IMR-90 (cell line): ENCODE measurements at regions not wholly inside any gene's neighbourhood (a gene's known extent, or its start where the extent isn't known, plus 50 kb on each side); places are given as distances from the start of the nearest gene placed in this dataset.
A peak's percentile ranks its signal among the peaks of the same experiment; 100 is the strongest.

Experiments
- ATAC-seq: fragments of 200-7000 bp; cut with Tn5 transposase; 2 replicates; pipeline ENCODE4 v1.9.1; 2020; ENCODE audit warnings: low read depth, mild to moderate bottlenecking, moderate library complexity
- BruUV-seq: library from RNA; stranded (reverse); fragments of 400-500 nt; replicated peaks from 2 replicates; lab custom pipeline; 2021; lab: Mats Ljungman, UMichigan
- CTCF ChIA-PET: fragments of 300-600 bp; formaldehyde crosslinking; extraction: SDS; loops from one replicate; lab custom pipeline; 2021; ENCODE audit warnings: antibody characterized with exemption; lab: Yijun Ruan, JAX
- POLR2A ChIA-PET: fragments of 300-600 bp; sonication (Branson Sonifier 250); formaldehyde crosslinking; loops from one replicate; lab custom pipeline; 2022; ENCODE audit warnings: antibody characterized with exemption; ENCODE audit not compliant: unreplicated experiment; lab: Charles Lee
- DNase-seq: peaks from one replicate; pipeline ENCODE4 v3.0.0; 2013
- H2AFZ ChIP-seq: replicated peaks from 2 replicates; pipeline ENCODE3; 2013; ENCODE audit warnings: low read length, mild to moderate bottlenecking; ENCODE audit not compliant: poor library complexity
- H2AK5ac ChIP-seq: 2 replicates; pipeline ENCODE4 v1.6.1; 2013; ENCODE audit warnings: low read depth, low read length, inconsistent platforms
- H2AK9ac ChIP-seq: replicated peaks from 2 replicates; pipeline ENCODE3; 2013; ENCODE audit warnings: mild to moderate bottlenecking, low read depth, low read length, moderate library complexity; ENCODE audit not compliant: poor library complexity
- H2BK120ac ChIP-seq: 2 replicates; pipeline ENCODE4 v1.6.1; 2013; ENCODE audit warnings: low read depth, low read length, inconsistent platforms
- H2BK15ac ChIP-seq: 3 replicates; pipeline ENCODE4 v1.6.1; 2013; ENCODE audit warnings: low read depth, low read length, inconsistent platforms
- H2BK20ac ChIP-seq: 2 replicates; pipeline ENCODE4 v1.6.1; 2013; ENCODE audit warnings: low read depth, mild to moderate bottlenecking, inconsistent platforms, low read length, moderate library complexity
- H2BK5ac ChIP-seq: 2 replicates; pipeline ENCODE4 v1.6.1; 2013; ENCODE audit warnings: mild to moderate bottlenecking, low read depth, low read length, inconsistent platforms; ENCODE audit not compliant: poor library complexity, severe bottlenecking
- H3K14ac ChIP-seq: replicated peaks from 2 replicates; pipeline ENCODE4 v1.6.1; 2013; ENCODE audit warnings: low read depth, low read length, inconsistent platforms
- H3K18ac ChIP-seq: 2 replicates; pipeline ENCODE4 v1.6.1; 2013; ENCODE audit warnings: low read depth, low read length, control low read depth
- H3K23ac ChIP-seq: 2 replicates; pipeline ENCODE4 v1.6.1; 2013; ENCODE audit warnings: low read depth, low read length, inconsistent platforms
- H3K27ac ChIP-seq: 2 replicates; pipeline ENCODE4 v1.5.1; 2013; ENCODE audit warnings: mild to moderate bottlenecking, control low read depth, low read length; ENCODE audit not compliant: insufficient read depth
- H3K27me3 ChIP-seq: 2 replicates; pipeline ENCODE4 v1.6.1; 2013; ENCODE audit warnings: low read length; ENCODE audit not compliant: control insufficient read depth, insufficient read depth
- H3K36me3 ChIP-seq: 2 replicates; pipeline ENCODE4 v1.6.1; 2013; ENCODE audit warnings: low read length, mixed read lengths; ENCODE audit not compliant: control insufficient read depth, insufficient read depth
- H3K4ac ChIP-seq: 2 replicates; pipeline ENCODE4 v1.6.1; 2013; ENCODE audit warnings: low read depth, low read length, inconsistent platforms
- H3K4me1 ChIP-seq: 2 replicates; pipeline ENCODE4 v1.6.1; 2013; ENCODE audit warnings: low read length, mixed read lengths; ENCODE audit not compliant: control insufficient read depth, insufficient read depth
- H3K4me2 ChIP-seq: 2 replicates; pipeline ENCODE4 v1.6.1; 2013; ENCODE audit warnings: low read depth, mild to moderate bottlenecking, control low read depth, low read length, moderate library complexity
- H3K4me3 ChIP-seq: 2 replicates; pipeline ENCODE4 v1.5.1; 2013; ENCODE audit warnings: low read depth, mild to moderate bottlenecking, control low read depth, low read length, moderate library complexity; ENCODE audit not compliant: insufficient read depth
- H3K56ac ChIP-seq: 2 replicates; pipeline ENCODE4 v1.6.1; 2013; ENCODE audit warnings: low read length, inconsistent platforms; ENCODE audit not compliant: insufficient read depth; ENCODE audit errors: extremely low read depth
- H3K79me1 ChIP-seq, 2 experiments: 2 replicates each; pipeline ENCODE4 v1.6.1; 2013; ENCODE audit warnings: low read length in 2 of 2, inconsistent platforms in 1 of 2, low read depth in 1 of 2
- H3K9ac ChIP-seq: 2 replicates; pipeline ENCODE4 v1.6.1; 2013; ENCODE audit warnings: low read depth, low read length, control low read depth
- H3K9me1 ChIP-seq: 2 replicates; pipeline ENCODE4 v1.6.1; 2013; ENCODE audit warnings: low read length, inconsistent platforms; ENCODE audit not compliant: insufficient read depth
- H3K9me3 ChIP-seq: 2 replicates; pipeline ENCODE4 v1.6.1; 2013; ENCODE audit warnings: low read length; ENCODE audit not compliant: control insufficient read depth, insufficient read depth
- H4K20me1 ChIP-seq: 2 replicates; pipeline ENCODE4 v1.6.1; 2013; ENCODE audit warnings: low read length, inconsistent platforms; ENCODE audit not compliant: insufficient read depth
- H4K5ac ChIP-seq: 2 replicates; pipeline ENCODE4 v1.6.1; 2013; ENCODE audit warnings: mild to moderate bottlenecking, low read depth, low read length, control low read depth
- H4K8ac ChIP-seq, 2 experiments: 2 replicates each; pipeline ENCODE4 v1.6.1; 2013; ENCODE audit warnings: low read depth in 2 of 2, low read length in 2 of 2, control low read depth in 1 of 2, inconsistent platforms in 1 of 2
- H4K91ac ChIP-seq: 2 replicates; pipeline ENCODE4 v1.6.1; 2013; ENCODE audit warnings: low read depth, low read length, inconsistent platforms; ENCODE audit not compliant: insufficient read depth
- BHLHE40 ChIP-seq: fragments of 150-350 bp; IDR thresholded peaks from 2 replicates; pipeline ENCODE4 v1.6.1; 2016; ENCODE audit warnings: mild to moderate bottlenecking, low read depth, low read length
- CEBPB ChIP-seq: IDR thresholded peaks from 2 replicates; pipeline ENCODE4 v1.6.1; 2012; ENCODE audit warnings: low read depth, low read length, improper control_type of control experiment
- CHD1 ChIP-seq: IDR thresholded peaks from 2 replicates; pipeline ENCODE4 v1.6.1; 2012; ENCODE audit warnings: low read depth, low read length, improper control_type of control experiment
- FOS ChIP-seq: fragments of 150-350 bp; IDR thresholded peaks from 2 replicates; pipeline ENCODE4 v1.6.1; 2016; ENCODE audit warnings: low read depth, low read length
- MAFK ChIP-seq: IDR thresholded peaks from 2 replicates; pipeline ENCODE4 v1.6.1; 2012; ENCODE audit warnings: low read depth, low read length, improper control_type of control experiment
- MAZ ChIP-seq: IDR thresholded peaks from 2 replicates; pipeline ENCODE4 v1.6.1; 2012; ENCODE audit warnings: low read depth, mild to moderate bottlenecking, low read length, improper control_type of control experiment, moderate library complexity, borderline replicate concordance
- MXI1 ChIP-seq: IDR thresholded peaks from 2 replicates; pipeline ENCODE4 v1.6.1; 2012; ENCODE audit warnings: low read depth, mild to moderate bottlenecking, low read length, moderate library complexity, borderline replicate concordance
- NFE2L2 ChIP-seq: fragments of 150-350 bp; IDR thresholded peaks from 2 replicates; pipeline ENCODE4 v1.6.1; 2016; ENCODE audit warnings: low read depth, mild to moderate bottlenecking, low read length
- RCOR1 ChIP-seq: IDR thresholded peaks from 2 replicates; pipeline ENCODE4 v1.6.1; 2012; ENCODE audit warnings: mild to moderate bottlenecking, low read length, improper control_type of control experiment; ENCODE audit not compliant: insufficient replicate concordance
- RFX5 ChIP-seq: IDR thresholded peaks from 2 replicates; pipeline ENCODE4 v1.8.0; 2012; ENCODE audit warnings: low read depth, mild to moderate bottlenecking, low read length, moderate library complexity
- SMC3 ChIP-seq: fragments of 150-350 bp; IDR thresholded peaks from 2 replicates; pipeline ENCODE4 v1.6.1; 2016; ENCODE audit warnings: low read depth, mild to moderate bottlenecking, antibody characterized with exemption, low read length, moderate library complexity
- WGBS, 2 experiments: methylation state at CpG; one replicate each; pipeline versions ENCODE4 v1.1.5 to v1.1.7; 2013; ENCODE audit warnings: missing lambda C conversion rate in 2 of 2; ENCODE audit not compliant: insufficient read length in 1 of 2; ENCODE audit errors: extremely low coverage in 2 of 2; 5-methylcytosine and 5-hydroxymethylcytosine counted together
- dilution Hi-C: fragments of 300-500 bp; cut with HindIII; formaldehyde crosslinking; loops from one replicate; pipeline ENCODE4 v1.14.3; 2018; ENCODE audit warnings: low sequenced_read_pairs; ENCODE audit not compliant: unreplicated experiment
- in situ Hi-C: fragments of 300-500 bp; cut with MboI; formaldehyde crosslinking; loops from 3 replicates; pipeline ENCODE4 v1.14.3; 2019; ENCODE audit warnings: low sequenced_read_pairs, inconsistent platforms, mixed read lengths
- intact Hi-C: fragments of 100-400 bp; cut with micrococcal nuclease; formaldehyde crosslinking; loops from 2 replicates; pipeline ENCODE4 v1.10.0; 2022
- TF ChIP-seq, protein P1 (sequence below): conservative IDR thresholded peaks from 2 replicates; pipeline ENCODE4 v1.5.1; 2012; ENCODE audit warnings: mild to moderate bottlenecking, low read depth, low read length, improper control_type of control experiment
- TF ChIP-seq, protein P2 (sequence below): fragments of 150-350 bp; IDR thresholded peaks from 2 replicates; pipeline ENCODE4 v1.6.1; 2017; ENCODE audit warnings: mild to moderate bottlenecking, antibody characterized with exemption, low read length, low read depth
- TF ChIP-seq, protein P3 (sequence below): fragments of 150-350 bp; IDR thresholded peaks from 2 replicates; pipeline ENCODE4 v1.6.1; 2016; ENCODE audit warnings: low read depth, mild to moderate bottlenecking, low read length, moderate library complexity, borderline replicate concordance

DNA sequence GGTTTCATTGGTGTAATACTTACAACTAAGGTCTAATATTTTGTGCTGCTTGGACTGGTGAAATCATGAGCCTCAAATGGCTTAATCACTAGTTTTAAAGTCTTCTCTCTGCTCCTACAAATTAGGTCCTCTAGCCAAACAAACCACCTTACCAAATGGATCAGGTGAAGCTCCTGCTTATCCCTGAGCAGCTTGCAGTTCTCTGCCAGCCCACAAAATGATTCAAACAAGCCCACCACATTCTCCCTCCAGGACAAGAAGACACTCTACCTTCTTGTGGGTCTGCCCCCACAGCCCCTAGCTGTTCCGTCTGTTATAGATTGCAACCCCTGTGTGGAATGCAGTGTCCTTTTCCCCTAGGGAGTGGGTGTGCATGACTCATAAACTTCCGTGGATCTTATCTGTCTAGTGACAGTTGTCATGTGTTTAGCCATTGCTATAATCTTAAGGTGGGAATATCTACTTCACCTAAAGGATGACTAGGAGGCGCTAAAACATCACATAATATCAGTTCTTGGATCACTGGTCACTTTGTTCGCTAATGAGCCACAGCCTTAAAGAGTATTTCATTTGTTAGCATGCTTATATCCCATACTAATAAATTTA lies 940.5 kb upstream of the MANEA start:
- Histone ChIP-seq H3K36me3 (no peaks in the 10 kb centered on the region), H3K9me3 (no peaks in the 10 kb centered on the region), H3K18ac (no peak overlapping the region), H2BK20ac (no peak overlapping the region), H3K9me1 (no peaks in the 10 kb centered on the region), H2BK120ac (no peak overlapping the region), H3K4me3 (no peak overlapping the region), H3K23ac (no peak overlapping the region), H3K9ac (no peak overlapping the region), H2BK15ac (no peak overlapping the region), H3K4me1 (no peaks in the 10 kb centered on the region), H3K56ac (no peak overlapping the region), H2AK5ac (no peak overlapping the region), H3K4ac (no peak overlapping the region), H4K8ac (no peak overlapping the region), H2BK5ac (no peak overlapping the region), H3K14ac (no peak overlapping the region), H2AK9ac (no peak overlapping the region), H2AFZ (no peak overlapping the region), H3K79me1 (no peaks in the 10 kb centered on the region), H4K5ac (no peak overlapping the region), H3K27me3 (no peaks in the 10 kb centered on the region), H3K4me2 (no peak overlapping the region), H3K27ac (no peak overlapping the region), H4K91ac (no peak overlapping the region), H4K20me1 (no peaks in the 10 kb centered on the region)
- POLR2A ChIA-PET = no interaction called here
- dilution Hi-C loops (no loop called here), in situ Hi-C loops (no loop called here), intact Hi-C loops (no loop called here)
- CTCF ChIA-PET = no interaction called here
- TF ChIP-seq MAFK (no peak), NFE2L2 (no peak), CHD1 (no peak), BHLHE40 (no peak), RCOR1 (no peak), RFX5 (no peak), SMC3 (no peak), FOS (no peak), MXI1 (no peak), CEBPB (no peak), MAZ (no peak)
- TF ChIP-seq, protein P1, sequence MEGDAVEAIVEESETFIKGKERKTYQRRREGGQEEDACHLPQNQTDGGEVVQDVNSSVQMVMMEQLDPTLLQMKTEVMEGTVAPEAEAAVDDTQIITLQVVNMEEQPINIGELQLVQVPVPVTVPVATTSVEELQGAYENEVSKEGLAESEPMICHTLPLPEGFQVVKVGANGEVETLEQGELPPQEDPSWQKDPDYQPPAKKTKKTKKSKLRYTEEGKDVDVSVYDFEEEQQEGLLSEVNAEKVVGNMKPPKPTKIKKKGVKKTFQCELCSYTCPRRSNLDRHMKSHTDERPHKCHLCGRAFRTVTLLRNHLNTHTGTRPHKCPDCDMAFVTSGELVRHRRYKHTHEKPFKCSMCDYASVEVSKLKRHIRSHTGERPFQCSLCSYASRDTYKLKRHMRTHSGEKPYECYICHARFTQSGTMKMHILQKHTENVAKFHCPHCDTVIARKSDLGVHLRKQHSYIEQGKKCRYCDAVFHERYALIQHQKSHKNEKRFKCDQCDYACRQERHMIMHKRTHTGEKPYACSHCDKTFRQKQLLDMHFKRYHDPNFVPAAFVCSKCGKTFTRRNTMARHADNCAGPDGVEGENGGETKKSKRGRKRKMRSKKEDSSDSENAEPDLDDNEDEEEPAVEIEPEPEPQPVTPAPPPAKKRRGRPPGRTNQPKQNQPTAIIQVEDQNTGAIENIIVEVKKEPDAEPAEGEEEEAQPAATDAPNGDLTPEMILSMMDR = no peak
- TF ChIP-seq, protein P2, sequence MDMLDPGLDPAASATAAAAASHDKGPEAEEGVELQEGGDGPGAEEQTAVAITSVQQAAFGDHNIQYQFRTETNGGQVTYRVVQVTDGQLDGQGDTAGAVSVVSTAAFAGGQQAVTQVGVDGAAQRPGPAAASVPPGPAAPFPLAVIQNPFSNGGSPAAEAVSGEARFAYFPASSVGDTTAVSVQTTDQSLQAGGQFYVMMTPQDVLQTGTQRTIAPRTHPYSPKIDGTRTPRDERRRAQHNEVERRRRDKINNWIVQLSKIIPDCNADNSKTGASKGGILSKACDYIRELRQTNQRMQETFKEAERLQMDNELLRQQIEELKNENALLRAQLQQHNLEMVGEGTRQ = no peak
- TF ChIP-seq, protein P3, sequence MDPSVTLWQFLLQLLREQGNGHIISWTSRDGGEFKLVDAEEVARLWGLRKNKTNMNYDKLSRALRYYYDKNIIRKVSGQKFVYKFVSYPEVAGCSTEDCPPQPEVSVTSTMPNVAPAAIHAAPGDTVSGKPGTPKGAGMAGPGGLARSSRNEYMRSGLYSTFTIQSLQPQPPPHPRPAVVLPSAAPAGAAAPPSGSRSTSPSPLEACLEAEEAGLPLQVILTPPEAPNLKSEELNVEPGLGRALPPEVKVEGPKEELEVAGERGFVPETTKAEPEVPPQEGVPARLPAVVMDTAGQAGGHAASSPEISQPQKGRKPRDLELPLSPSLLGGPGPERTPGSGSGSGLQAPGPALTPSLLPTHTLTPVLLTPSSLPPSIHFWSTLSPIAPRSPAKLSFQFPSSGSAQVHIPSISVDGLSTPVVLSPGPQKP = no peak
- ATAC-seq (no peak), DNase-seq (peak; percentile 1)
- BruUV-seq = no TSS peak
- no CpG with 5 or more reads among the region's 4 CpGs for WGBS, 2 experiments
